GM13977 (cell line): ENCODE measurements at regions not wholly inside any gene's neighbourhood (a gene's known extent, or its start where the extent isn't known, plus 50 kb on each side); places are given as distances from the start of the nearest gene placed in this dataset.
"Not testable (repeated sequence)": the region's sequence is repeated elsewhere in the genome, so short reads cannot be mapped to it uniquely, and the experiment has no call there.

Source experiments
- DNase-seq: peaks from one replicate; pipeline ENCODE4 v3.0.0; 2012; ENCODE audit warnings: low spot score
- CTCF ChIP-seq: IDR thresholded peaks from 2 replicates; pipeline ENCODE4 v1.5.1; 2012; ENCODE audit warnings: mild to moderate bottlenecking, control low read depth; ENCODE audit not compliant: insufficient read depth; ENCODE audit errors: extremely low read depth, missing control alignments
- in situ Hi-C: fragments of 300-500 bp; cut with MboI; formaldehyde crosslinking; loops from one replicate; pipeline ENCODE4 v1.12.0; 2022; ENCODE audit warnings: low sequenced_read_pairs, low pct_unique_long_range_greater_than_20kb, mixed read lengths, inconsistent platforms; ENCODE audit not compliant: unreplicated experiment

GRCh38 chr1:196056966-196057365 lies 551.3 kb downstream of the KCNT2 start:
- in situ Hi-C loops, result no loop called here
- DNase-seq, result no peak
- no peak for TF ChIP-seq CTCF

GRCh38 chr1:196049407-196049806 lies 558.8 kb downstream of the KCNT2 start:
- in situ Hi-C loops, result no loop called here
- no peak for DNase-seq
- TF ChIP-seq CTCF, result no peak

GRCh38 chr1:196043268-196043667 lies 565.0 kb downstream of the KCNT2 start:
- in situ Hi-C loops, result no loop called here
- no peak for TF ChIP-seq CTCF
- DNase-seq, result no peak

- DNase-seq, result no peak
- in situ Hi-C loops, result no loop called here
- TF ChIP-seq CTCF, result no peak
Observed at GRCh38 chr1:196034080-196034706, 574.0 kb downstream of the KCNT2 start.

- in situ Hi-C loops, DNase-seq: not testable (repeated sequence)
Observed at GRCh38 chr1:196031387-196031786, 576.9 kb downstream of the KCNT2 start.

- in situ Hi-C loops, result no loop called here
- no peak for TF ChIP-seq CTCF
- no peak for DNase-seq
Observed at GRCh38 chr1:196030455-196030854, 577.8 kb downstream of the KCNT2 start.

- TF ChIP-seq CTCF, result no peak
- in situ Hi-C loops, result no loop called here
- DNase-seq, result no peak
Observed at GRCh38 chr1:196029410-196029809, 578.8 kb downstream of the KCNT2 start.
